ENCODE measurements at regions not wholly inside any gene's neighbourhood (a gene's known extent, or its start where the extent isn't known, plus 50 kb on each side); places are given as distances from the start of the nearest gene placed in this dataset.

- H3K9ac ChIP-seq (ENCODE audit: low read length): no peak overlapping the region
- H3K27me3 ChIP-seq (replicated peaks; ENCODE audit: insufficient read depth, low read length): peaks cover 96% of the 10 kb centered on the region
- no peaks in the 10 kb centered on the region for H3K9me2 ChIP-seq (replicated peaks; ENCODE audit: insufficient read depth, low read length)
- H3K27ac ChIP-seq (ENCODE audit: low read length): no peak overlapping the region
- no peak for DNase-seq
- H2AFZ ChIP-seq (ENCODE audit: low read length): no peak overlapping the region
- no peak overlapping the region for H3K4me2 ChIP-seq (ENCODE audit: low read depth, low read length)
- no peaks in the 10 kb centered on the region for H3K9me3 ChIP-seq (replicated peaks; ENCODE audit: insufficient read depth, low read length)
- H3F3A ChIP-seq (ENCODE audit: insufficient read depth, low read length): no peaks in the 10 kb centered on the region
- no peak overlapping the region for H3K4me3 ChIP-seq (ENCODE audit: low read length)
- no peaks in the 10 kb centered on the region for H3K79me2 ChIP-seq (ENCODE audit: low read length)
- no peaks in the 10 kb centered on the region for H3K36me3 ChIP-seq (replicated peaks; ENCODE audit: insufficient read depth, low read length)
- TF ChIP-seq CTCF (IDR thresholded peaks at IDR 0.05; ENCODE audit: low read length): no peak
- no peaks in the 10 kb centered on the region for H3K4me1 ChIP-seq (ENCODE audit: low read length)
- no peaks in the 10 kb centered on the region for H4K20me1 ChIP-seq (ENCODE audit: insufficient read depth, low read length)
These were observed 53.8 kb upstream of the TAC4 start for GRCh38 chr17:49901460-49902331.

- H3K9me2 ChIP-seq (replicated peaks; ENCODE audit: insufficient read depth, low read length): no peaks in the 10 kb centered on the region
- H3K36me3 ChIP-seq (replicated peaks; ENCODE audit: insufficient read depth, low read length): no peaks in the 10 kb centered on the region
- H3K4me3 ChIP-seq (ENCODE audit: low read length): no peak overlapping the region
- H4K20me1 ChIP-seq (ENCODE audit: insufficient read depth, low read length): no peaks in the 10 kb centered on the region
- TF ChIP-seq EZH2 (optimal IDR thresholded peaks at IDR 0.05; ENCODE audit: low read depth, low read length): no peak
- H3K27me3 ChIP-seq (replicated peaks; ENCODE audit: insufficient read depth, low read length): peaks cover 96% of the 10 kb centered on the region
- no peak overlapping the region for H3K4me2 ChIP-seq (ENCODE audit: low read depth, low read length)
- H3K27ac ChIP-seq (ENCODE audit: low read length): no peak overlapping the region
- no peaks in the 10 kb centered on the region for H3K4me1 ChIP-seq (ENCODE audit: low read length)
- H3K9me3 ChIP-seq (replicated peaks; ENCODE audit: insufficient read depth, low read length): no peaks in the 10 kb centered on the region
- no peak for DNase-seq
- H3F3A ChIP-seq (ENCODE audit: insufficient read depth, low read length): no peaks in the 10 kb centered on the region
- no peak overlapping the region for H3K9ac ChIP-seq (ENCODE audit: low read length)
- no peak overlapping the region for H2AFZ ChIP-seq (ENCODE audit: low read length)
- H3K79me2 ChIP-seq (ENCODE audit: low read length): no peaks in the 10 kb centered on the region
These were observed 55.7 kb upstream of the TAC4 start for GRCh38 chr17:49903523-49903922.

- Histone ChIP-seq H3K79me2 (ENCODE audit: low read length) (no peaks in the 10 kb centered on the region), H3K4me1 (ENCODE audit: low read length) (no peaks in the 10 kb centered on the region), H3K4me2 (ENCODE audit: low read depth, low read length) (no peak overlapping the region), H2AFZ (ENCODE audit: low read length) (no peak overlapping the region), H3F3A (ENCODE audit: insufficient read depth, low read length) (no peaks in the 10 kb centered on the region), H3K27me3 (replicated peaks; ENCODE audit: insufficient read depth, low read length) (peaks cover 96% of the 10 kb centered on the region), H4K20me1 (ENCODE audit: insufficient read depth, low read length) (no peaks in the 10 kb centered on the region), H3K9me2 (replicated peaks; ENCODE audit: insufficient read depth, low read length) (no peaks in the 10 kb centered on the region), H3K9me3 (replicated peaks; ENCODE audit: insufficient read depth, low read length) (no peaks in the 10 kb centered on the region), H3K4me3 (ENCODE audit: low read length) (no peak overlapping the region), H3K27ac (ENCODE audit: low read length) (no peak overlapping the region), H3K36me3 (replicated peaks; ENCODE audit: insufficient read depth, low read length) (no peaks in the 10 kb centered on the region), H3K9ac (ENCODE audit: low read length) (no peak overlapping the region)
- DNase-seq: no peak
- TF ChIP-seq CTCF (IDR thresholded peaks at IDR 0.05; ENCODE audit: low read length): no peak
- TF ChIP-seq EZH2 (optimal IDR thresholded peaks at IDR 0.05; ENCODE audit: low read depth, low read length): no peak
- TF ChIP-seq EZH2phosphoT487 (IDR thresholded peaks at IDR 0.05; ENCODE audit: low read length): no peak
These were observed 57.0 kb upstream of the TAC4 start for GRCh38 chr17:49904893-49905292.

GRCh38 chr17:49906531-49907136 is 58.8 kb upstream of the TAC4 start:
- Histone ChIP-seq H3K9me3 (replicated peaks; ENCODE audit: insufficient read depth, low read length) (no peaks in the 10 kb centered on the region), H3K9me2 (replicated peaks; ENCODE audit: insufficient read depth, low read length) (no peaks in the 10 kb centered on the region), H3K4me3 (ENCODE audit: low read length) (no peak overlapping the region), H2AFZ (ENCODE audit: low read length) (no peak overlapping the region), H3K27ac (ENCODE audit: low read length) (no peak overlapping the region), H3K9ac (ENCODE audit: low read length) (no peak overlapping the region), H3K4me2 (ENCODE audit: low read depth, low read length) (no peak overlapping the region), H4K20me1 (ENCODE audit: insufficient read depth, low read length) (no peaks in the 10 kb centered on the region), H3K4me1 (ENCODE audit: low read length) (no peaks in the 10 kb centered on the region), H3K36me3 (replicated peaks; ENCODE audit: insufficient read depth, low read length) (no peaks in the 10 kb centered on the region), H3F3A (ENCODE audit: insufficient read depth, low read length) (no peaks in the 10 kb centered on the region), H3K79me2 (ENCODE audit: low read length) (no peaks in the 10 kb centered on the region), H3K27me3 (replicated peaks; ENCODE audit: insufficient read depth, low read length) (peaks cover 96% of the 10 kb centered on the region)
- no peak for TF ChIP-seq CTCF (IDR thresholded peaks at IDR 0.05; ENCODE audit: low read length)
- no peak for TF ChIP-seq EZH2 (optimal IDR thresholded peaks at IDR 0.05; ENCODE audit: low read depth, low read length)
- no peak for TF ChIP-seq EZH2phosphoT487 (IDR thresholded peaks at IDR 0.05; ENCODE audit: low read length)
- DNase-seq: no peak

Measured in MM.1S (cell line).